OCI-LY7 (cell line): ENCODE measurements at regions not wholly inside any gene's neighbourhood (a gene's known extent, or its start where the extent isn't known, plus 50 kb on each side); places are given as distances from the start of the nearest gene placed in this dataset.

Experiments used
- BruUV-seq: library from RNA; stranded (reverse); fragments of 400-500 nt; replicated peaks from 2 replicates; lab custom pipeline; 2021; lab: Mats Ljungman, UMichigan
- CTCF ChIA-PET: fragments of 300-600 bp; sonication (Branson Sonifier 250); formaldehyde crosslinking; loops from one replicate; lab custom pipeline; 2022; ENCODE audit warnings: antibody characterized with exemption; ENCODE audit not compliant: unreplicated experiment; lab: Charles Lee
- POLR2A ChIA-PET: fragments of 300-600 bp; sonication (Branson Sonifier 250); formaldehyde crosslinking; loops from one replicate; lab custom pipeline; 2022; ENCODE audit warnings: antibody characterized with exemption; lab: Charles Lee
- DNase-seq: peaks from one replicate; pipeline ENCODE4 v3.0.0-alpha.2; 2015; ENCODE audit warnings: low spot score
- H2AFZ ChIP-seq: fragments of 200-600 bp; sonication (generic), shearing (Covaris generic); 2 replicates; pipeline ENCODE4 v1.6.1; 2014; ENCODE audit warnings: mild to moderate bottlenecking, antibody characterized with exemption, low read length, moderate library complexity
- H3K27ac ChIP-seq: fragments of 200-600 bp; sonication (generic); 2 replicates; pipeline ENCODE4 v1.5.1; 2014; ENCODE audit warnings: mixed run types, low read depth, mild to moderate bottlenecking, moderate library complexity, low read length, inconsistent platforms; ENCODE audit not compliant: poor library complexity, severe bottlenecking
- H3K36me3 ChIP-seq: fragments of 200-600 bp; sonication (generic); 2 replicates; pipeline ENCODE4 v1.6.1; 2014; ENCODE audit warnings: mild to moderate bottlenecking, antibody characterized with exemption, low read length, moderate library complexity, mixed read lengths; ENCODE audit not compliant: insufficient read depth
- H3K4me1 ChIP-seq: fragments of 200-600 bp; sonication (generic); 2 replicates; pipeline ENCODE4 v1.5.1; 2014; ENCODE audit warnings: mild to moderate bottlenecking, low read length; ENCODE audit not compliant: insufficient read depth, poor library complexity, severe bottlenecking
- H3K4me2 ChIP-seq: fragments of 200-600 bp; sonication (generic); 2 replicates; pipeline ENCODE4 v1.6.1; 2014; ENCODE audit warnings: mild to moderate bottlenecking, low read length
- H3K4me3 ChIP-seq: fragments of 200-600 bp; sonication (generic); 2 replicates; pipeline ENCODE4 v1.5.1; 2014; ENCODE audit warnings: mild to moderate bottlenecking, low read depth, low read length; ENCODE audit not compliant: poor library complexity, severe bottlenecking
- H3K79me2 ChIP-seq: fragments of 200-600 bp; sonication (generic); 2 replicates; pipeline ENCODE4 v1.6.1; 2016; ENCODE audit warnings: low read depth, mild to moderate bottlenecking, low read length, moderate library complexity, mixed read lengths; ENCODE audit not compliant: insufficient read depth
- H3K9me2 ChIP-seq: fragments of 200-600 bp; sonication (generic); 2 replicates; pipeline ENCODE4 v1.6.1; 2016; ENCODE audit warnings: mild to moderate bottlenecking, low read length, mixed read lengths; ENCODE audit not compliant: insufficient read depth
- H3K9me3 ChIP-seq: fragments of 200-600 bp; sonication (generic); 2 replicates; pipeline ENCODE4 v1.6.1; 2014; ENCODE audit warnings: mild to moderate bottlenecking, mixed run types, low read length, mixed read lengths
- H4K20me1 ChIP-seq: fragments of 200-600 bp; sonication (generic); 2 replicates; pipeline ENCODE4 v1.6.1; 2014; ENCODE audit warnings: mild to moderate bottlenecking, antibody characterized with exemption, low read length, moderate library complexity, mixed read lengths; ENCODE audit not compliant: insufficient read depth
- CTCF ChIP-seq: fragments of 200-600 bp; sonication (generic); conservative IDR thresholded peaks from 2 replicates; pipeline ENCODE4 v1.5.1; 2014; ENCODE audit warnings: mild to moderate bottlenecking, antibody characterized with exemption, low read length, moderate library complexity, mixed read lengths
- EZH2phosphoT487 ChIP-seq: fragments of 200-600 bp; sonication (generic); IDR thresholded peaks from 2 replicates; pipeline ENCODE4 v1.6.1; 2018; ENCODE audit warnings: low read depth, borderline replicate concordance, mild to moderate bottlenecking, mixed run types, antibody characterized with exemption, low read length, moderate library complexity, mixed read lengths
- intact Hi-C: fragments of 100-400 bp; cut with micrococcal nuclease; formaldehyde crosslinking; loops from one replicate; pipeline ENCODE4 v1.10.0; 2022; ENCODE audit not compliant: unreplicated experiment

- Histone ChIP-seq H4K20me1 (no peaks in the 10 kb centered on the region), H2AFZ (no peak overlapping the region), H3K9me2 (no peaks in the 10 kb centered on the region), H3K36me3 (no peaks in the 10 kb centered on the region), H3K9me3 (no peaks in the 10 kb centered on the region), H3K4me1 (no peaks in the 10 kb centered on the region), H3K79me2 (no peaks in the 10 kb centered on the region), H3K4me2 (no peak overlapping the region), H3K4me3 (no peak overlapping the region), H3K27ac (no peak overlapping the region)
- TF ChIP-seq CTCF (no peak), EZH2phosphoT487 (no peak)
- CTCF ChIA-PET = no interaction called here
- intact Hi-C loops = no loop called here
- no TSS peak for BruUV-seq
- DNase-seq = no peak
- POLR2A ChIA-PET = interaction anchor here (1.1 kb wide), 1 partner anchor 12 kb away, joined by 3 read pairs; no protein-coding TSS in a partner anchor
Observed at GRCh38 chr4:186351668-186352194, 85.7 kb downstream of the F11 start.

GRCh38 chr4:186348433-186348832, 82.4 kb downstream of the F11 start:
- BruUV-seq = no TSS peak
- CTCF ChIA-PET = no interaction called here
- TF ChIP-seq CTCF (no peak), EZH2phosphoT487 (no peak)
- POLR2A ChIA-PET = interaction anchor here (0.5 kb wide), 1 partner anchor 1541 kb away, joined by 3 read pairs; no protein-coding TSS in a partner anchor
- no peaks in the 10 kb centered on the region for H3K36me3 ChIP-seq
- H3K4me3 ChIP-seq = no peak overlapping the region
- no peaks in the 10 kb centered on the region for H3K79me2 ChIP-seq
- no peak overlapping the region for H3K27ac ChIP-seq
- no peak overlapping the region for H3K4me2 ChIP-seq
- no peak overlapping the region for H2AFZ ChIP-seq
- no peaks in the 10 kb centered on the region for H4K20me1 ChIP-seq
- no peaks in the 10 kb centered on the region for H3K4me1 ChIP-seq
- no peak for DNase-seq
- H3K9me3 ChIP-seq = no peaks in the 10 kb centered on the region
- intact Hi-C loops = no loop called here
- no peaks in the 10 kb centered on the region for H3K9me2 ChIP-seq

- intact Hi-C loops = no loop called here
- H3K9me3 ChIP-seq = no peaks in the 10 kb centered on the region
- POLR2A ChIA-PET = no interaction called here
- no peaks in the 10 kb centered on the region for H4K20me1 ChIP-seq
- no peak for DNase-seq
- H3K4me1 ChIP-seq = no peaks in the 10 kb centered on the region
- CTCF ChIA-PET = no interaction called here
- no peaks in the 10 kb centered on the region for H3K9me2 ChIP-seq
- H2AFZ ChIP-seq = no peak overlapping the region
- no peaks in the 10 kb centered on the region for H3K79me2 ChIP-seq
- no peak overlapping the region for H3K4me2 ChIP-seq
- no peak overlapping the region for H3K4me3 ChIP-seq
- no peak overlapping the region for H3K27ac ChIP-seq
- TF ChIP-seq CTCF (no peak), EZH2phosphoT487 (no peak)
- H3K36me3 ChIP-seq = no peaks in the 10 kb centered on the region
- no TSS peak for BruUV-seq
Observed at GRCh38 chr4:186347743-186348142, 81.8 kb downstream of the F11 start.
